ENCODE measurements at regions not wholly inside any gene's neighbourhood (a gene's known extent, or its start where the extent isn't known, plus 50 kb on each side); places are given as distances from the start of the nearest gene placed in this dataset.

GRCh38 chr11:19525714-19526113 is 186.9 kb upstream of the NAV2 start:
- DNase-seq (ENCODE audit: low read depth in 2 of 3, low spot score in 2 of 3) = no peak

- DNase-seq (ENCODE audit: low read depth in 2 of 3, low spot score in 2 of 3) = no peak
These were observed 187.4 kb upstream of the NAV2 start for GRCh38 chr11:19525276-19525675.

GRCh38 chr11:19524171-19524671 is 188.4 kb upstream of the NAV2 start:
- DNase-seq (ENCODE audit: low read depth in 2 of 3, low spot score in 2 of 3) = no peak

- no peak for DNase-seq (ENCODE audit: low read depth in 2 of 3, low spot score in 2 of 3)
These were observed 192.0 kb upstream of the NAV2 start for GRCh38 chr11:19520681-19521080.

- DNase-seq (ENCODE audit: low read depth in 2 of 3, low spot score in 2 of 3) = no peak
These were observed 192.6 kb upstream of the NAV2 start for GRCh38 chr11:19519912-19520641.

GRCh38 chr11:19519353-19519752 is 193.3 kb upstream of the NAV2 start:
- no peak for DNase-seq (ENCODE audit: low read depth in 2 of 3, low spot score in 2 of 3)

- DNase-seq (ENCODE audit: low read depth in 2 of 3, low spot score in 2 of 3) = no peak
These were observed 199.4 kb upstream of the NAV2 start for GRCh38 chr11:19513253-19513652.

GRCh38 chr11:19512618-19513017 is 200.0 kb upstream of the NAV2 start:
- DNase-seq (ENCODE audit: low read depth in 2 of 3, low spot score in 2 of 3) = no peak

- no peak for DNase-seq (ENCODE audit: low read depth in 2 of 3, low spot score in 2 of 3)
These were observed 201.0 kb upstream of the NAV2 start for GRCh38 chr11:19511413-19512183.

GRCh38 chr11:19511066-19511412 is 201.6 kb upstream of the NAV2 start:
- no peak for DNase-seq (ENCODE audit: low read depth in 2 of 3, low spot score in 2 of 3)

GRCh38 chr11:19510468-19510867 is 202.2 kb upstream of the NAV2 start:
- no peak for DNase-seq (ENCODE audit: low read depth in 2 of 3, low spot score in 2 of 3)

GRCh38 chr11:19509215-19509614 is 203.4 kb upstream of the NAV2 start:
- DNase-seq (ENCODE audit: low read depth in 2 of 3, low spot score in 2 of 3) = no peak

- no peak for DNase-seq (ENCODE audit: low read depth in 2 of 3, low spot score in 2 of 3)
These were observed 204.5 kb upstream of the NAV2 start for GRCh38 chr11:19508165-19508564.

GRCh38 chr11:19506816-19507486 is 205.7 kb upstream of the NAV2 start:
- DNase-seq (ENCODE audit: low read depth in 2 of 3, low spot score in 2 of 3) = no peak

GRCh38 chr11:19502691-19503253 is 209.9 kb upstream of the NAV2 start:
- DNase-seq (ENCODE audit: low read depth in 2 of 3, low spot score in 2 of 3) = no peak

GRCh38 chr11:19501631-19502030 is 211.0 kb upstream of the NAV2 start:
- DNase-seq (ENCODE audit: low read depth in 2 of 3, low spot score in 2 of 3) = no peak

- DNase-seq (ENCODE audit: low read depth in 2 of 3, low spot score in 2 of 3) = no peak
These were observed 212.6 kb upstream of the NAV2 start for GRCh38 chr11:19499999-19500398.

GRCh38 chr11:19499026-19499669 is 213.5 kb upstream of the NAV2 start:
- DNase-seq (ENCODE audit: low read depth in 2 of 3, low spot score in 2 of 3) = no peak

- no peak for DNase-seq (ENCODE audit: low read depth in 2 of 3, low spot score in 2 of 3)
These were observed 219.0 kb upstream of the NAV2 start for GRCh38 chr11:19493446-19494213.
